Medulla oblongata (tissue), 1 donor: ENCODE measurements at regions not wholly inside any gene's neighbourhood (a gene's known extent, or its start where the extent isn't known, plus 50 kb on each side); places are given as distances from the start of the nearest gene placed in this dataset.

Source experiments
- DNase-seq: peaks from one replicate; pipeline ENCODE4 v3.0.0-alpha.2; 2015; ENCODE audit errors: extremely low spot score

GRCh38 chr15:47363653-47364052 is 353.7 kb upstream of the SEMA6D start:
- DNase-seq, result no peak

- no peak for DNase-seq
These were observed 352.8 kb upstream of the SEMA6D start for GRCh38 chr15:47364230-47365141.

DNA sequence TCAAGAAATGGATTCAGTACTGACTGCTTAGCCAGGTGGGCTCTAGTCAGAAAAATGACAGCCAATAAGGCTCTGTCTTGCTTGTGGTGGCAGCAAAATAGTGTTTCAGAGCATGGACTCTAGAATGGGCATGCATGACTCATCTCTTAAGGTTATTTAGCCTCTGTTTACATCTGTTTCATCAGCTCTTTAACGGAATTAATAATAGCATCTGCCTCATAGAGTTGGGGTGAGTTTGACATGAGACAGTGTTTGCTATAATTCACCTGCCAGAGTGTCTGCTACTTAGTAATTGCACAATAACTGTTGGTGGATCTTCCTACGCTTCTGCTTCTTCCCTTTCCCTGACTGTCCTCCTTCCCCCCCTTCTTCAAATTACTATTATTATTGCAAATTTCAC is 350.4 kb upstream of the SEMA6D start:
- no peak for DNase-seq

DNA sequence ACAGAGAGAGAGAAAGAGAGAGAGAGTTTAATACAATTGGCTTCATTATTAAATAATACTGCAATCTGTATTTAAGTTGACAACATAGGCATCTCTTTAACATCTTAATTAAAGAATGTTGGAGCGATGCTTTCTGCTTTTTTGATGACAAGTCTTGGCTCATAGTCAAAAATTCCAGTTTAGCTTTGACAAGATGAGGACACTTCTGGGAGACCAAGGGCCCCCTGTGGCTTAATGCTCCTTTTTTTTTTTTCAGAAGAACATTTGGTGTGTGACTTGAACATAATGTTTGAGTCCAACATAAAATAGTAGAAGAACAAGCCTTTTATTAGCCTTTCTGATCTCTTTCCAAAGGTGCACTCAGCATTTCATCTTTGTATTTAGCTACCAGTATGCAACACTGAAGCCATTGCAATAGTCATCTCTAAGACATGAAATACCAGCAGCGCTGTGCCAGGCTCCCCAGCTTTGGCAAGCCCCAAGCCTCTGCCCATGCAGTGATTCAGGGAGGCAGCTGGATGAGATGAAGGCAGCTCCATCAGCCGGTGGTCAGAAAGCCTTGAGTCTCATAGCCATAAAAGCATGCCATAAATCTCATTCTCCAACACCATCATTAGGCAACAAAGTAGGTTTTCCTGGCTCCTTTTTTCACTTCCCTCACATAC is 349.4 kb upstream of the SEMA6D start:
- DNase-seq, result no peak

DNA sequence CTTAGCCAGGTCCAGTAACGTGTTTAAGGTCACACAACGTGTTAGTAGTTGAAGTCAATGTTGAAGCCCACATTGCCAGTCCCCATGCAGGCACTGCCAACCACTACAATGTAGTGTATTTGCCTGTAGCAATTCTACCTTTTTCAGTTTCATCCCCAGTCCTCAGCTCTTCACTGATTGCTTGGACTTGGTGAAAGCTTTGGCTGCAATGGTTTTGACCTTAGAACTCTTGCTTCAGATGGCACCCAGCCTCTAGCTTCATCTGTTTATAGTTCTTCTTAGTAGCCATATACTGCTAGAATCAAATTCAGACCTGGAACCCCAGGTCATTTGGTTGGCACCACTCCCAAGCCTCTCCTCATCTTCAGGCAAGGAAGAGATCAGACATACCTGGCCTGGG is 345.4 kb upstream of the SEMA6D start:
- no peak for DNase-seq

- DNase-seq, result no peak
These were observed 343.1 kb upstream of the SEMA6D start for GRCh38 chr15:47374222-47374621.

DNA sequence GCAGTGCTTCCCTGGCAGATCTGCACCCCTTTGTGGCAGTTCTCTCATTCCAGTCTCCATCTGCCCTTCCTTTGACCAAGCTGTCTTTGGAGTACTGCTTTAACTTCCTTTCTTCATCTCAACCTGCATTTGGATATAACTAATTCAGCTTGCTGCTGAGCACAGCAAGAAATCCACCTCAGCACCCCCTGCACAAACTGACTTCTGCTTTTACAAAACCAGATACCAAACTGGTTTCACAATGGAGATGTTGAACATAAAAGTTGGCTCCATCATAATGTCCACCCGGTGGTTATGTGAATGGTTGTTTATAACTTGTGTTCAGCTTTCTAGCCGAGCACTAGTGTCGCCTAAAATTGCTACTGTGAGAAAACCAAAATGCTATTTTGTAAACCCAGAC is 341.1 kb upstream of the SEMA6D start:
- peak; percentile 11 for DNase-seq

- DNase-seq, result no peak
These were observed 339.8 kb upstream of the SEMA6D start for GRCh38 chr15:47377465-47377864.

DNA sequence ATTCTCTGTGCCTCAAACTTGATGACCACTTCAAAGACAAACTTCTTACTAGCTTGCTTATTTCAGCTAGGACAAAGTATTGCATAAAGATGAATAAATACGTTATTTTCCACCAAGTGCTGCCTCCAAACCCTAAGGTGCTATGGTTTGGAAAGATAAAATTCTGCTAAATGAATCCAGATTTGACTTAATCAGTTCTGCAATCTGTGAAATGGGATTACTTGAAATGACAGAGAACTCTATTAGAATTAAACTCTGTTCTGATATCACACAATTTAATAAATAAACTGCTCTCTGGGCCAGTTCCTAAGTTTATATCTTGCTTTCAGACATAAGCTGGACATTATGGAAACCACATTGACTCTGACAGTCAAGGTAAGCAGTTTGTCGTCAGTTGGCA is 338.8 kb upstream of the SEMA6D start:
- no peak for DNase-seq

- no peak for DNase-seq
These were observed 334.2 kb upstream of the SEMA6D start for GRCh38 chr15:47383102-47383501.

DNA sequence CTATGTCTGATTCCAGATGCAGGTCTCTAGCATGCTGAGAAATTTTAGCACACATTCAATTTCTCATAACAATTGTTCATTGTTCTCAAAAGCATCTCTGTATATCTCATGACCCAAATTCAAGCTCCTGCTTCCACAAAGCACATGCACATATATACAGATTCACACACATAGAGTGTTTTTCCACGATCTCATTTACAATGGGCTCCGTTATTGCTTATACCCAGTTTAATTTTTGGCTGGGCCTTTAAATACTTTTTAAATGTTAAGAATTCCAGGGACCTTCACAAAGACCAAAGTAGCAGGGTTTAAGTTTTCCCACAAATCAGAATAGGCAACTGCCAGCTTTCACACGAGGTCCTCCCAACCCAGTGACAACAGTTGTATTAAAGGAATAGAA is 333.5 kb upstream of the SEMA6D start:
- no peak for DNase-seq

GRCh38 chr15:47384341-47384740 is 333.0 kb upstream of the SEMA6D start:
- DNase-seq, result no peak

DNA sequence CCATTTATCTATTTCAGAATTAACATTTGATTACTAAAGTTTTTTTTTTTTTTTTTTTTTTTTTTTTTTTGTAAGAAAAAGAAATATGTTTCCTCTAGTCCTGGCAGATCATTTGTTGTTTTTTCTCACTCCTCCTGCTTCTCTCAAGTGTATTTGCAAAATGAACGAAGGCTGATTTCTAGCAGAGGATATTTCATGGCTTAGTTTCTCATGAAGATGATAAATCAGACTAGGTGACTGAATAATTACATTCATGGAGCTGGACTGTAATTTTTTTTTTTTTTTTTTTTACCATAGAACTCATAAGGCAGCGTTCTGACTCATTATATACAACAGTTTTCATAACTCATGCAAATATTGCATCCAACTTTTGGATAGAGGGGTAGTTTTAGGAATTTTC is 332.5 kb upstream of the SEMA6D start:
- no peak for DNase-seq

DNA sequence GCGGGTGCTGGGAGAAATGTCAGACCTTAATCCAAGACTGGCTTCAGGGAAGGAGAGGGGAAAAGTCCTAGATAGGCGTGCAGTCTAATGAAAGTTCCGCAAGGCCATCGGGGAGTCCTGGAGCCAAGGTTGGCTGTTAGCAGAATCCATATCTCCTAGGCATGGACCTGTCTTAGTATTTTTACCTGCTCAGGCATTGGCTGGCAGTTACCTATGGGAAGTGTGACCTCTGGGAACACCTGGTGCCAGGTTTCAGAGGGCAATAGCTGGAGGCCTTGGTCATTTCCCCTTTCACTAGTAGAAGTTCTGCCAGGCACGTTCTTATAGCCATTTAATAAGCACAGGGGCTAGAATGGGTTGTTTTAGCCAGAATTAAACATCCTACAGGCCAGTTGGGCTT is 330.8 kb upstream of the SEMA6D start:
- DNase-seq, result no peak

DNA sequence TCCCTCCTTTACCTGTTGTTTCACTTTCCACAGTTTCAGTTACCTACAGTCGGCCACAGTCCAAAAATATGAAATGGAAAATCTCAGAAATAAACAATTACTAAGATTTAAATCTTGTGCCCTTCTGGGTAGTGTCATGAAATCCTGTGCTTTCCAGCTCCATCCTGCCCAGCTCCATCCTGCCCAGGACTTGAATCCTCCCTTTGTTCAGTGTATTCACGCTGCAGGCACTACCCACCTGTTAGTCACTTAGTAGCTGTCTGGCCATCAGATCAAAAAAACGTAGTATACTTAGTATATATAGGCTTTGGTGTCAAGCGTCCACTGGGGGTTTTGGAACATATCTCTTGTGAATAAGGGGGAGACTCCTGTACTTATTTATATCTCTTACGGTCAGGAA is 329.0 kb upstream of the SEMA6D start:
- DNase-seq, result no peak

- DNase-seq, result no peak
These were observed 327.0 kb upstream of the SEMA6D start for GRCh38 chr15:47390208-47390765.

- no peak for DNase-seq
These were observed 323.0 kb upstream of the SEMA6D start for GRCh38 chr15:47394286-47394809.

- DNase-seq, result no peak
These were observed 322.2 kb upstream of the SEMA6D start for GRCh38 chr15:47395076-47395475.

GRCh38 chr15:47397655-47398054 is 319.6 kb upstream of the SEMA6D start:
- DNase-seq, result no peak

DNA sequence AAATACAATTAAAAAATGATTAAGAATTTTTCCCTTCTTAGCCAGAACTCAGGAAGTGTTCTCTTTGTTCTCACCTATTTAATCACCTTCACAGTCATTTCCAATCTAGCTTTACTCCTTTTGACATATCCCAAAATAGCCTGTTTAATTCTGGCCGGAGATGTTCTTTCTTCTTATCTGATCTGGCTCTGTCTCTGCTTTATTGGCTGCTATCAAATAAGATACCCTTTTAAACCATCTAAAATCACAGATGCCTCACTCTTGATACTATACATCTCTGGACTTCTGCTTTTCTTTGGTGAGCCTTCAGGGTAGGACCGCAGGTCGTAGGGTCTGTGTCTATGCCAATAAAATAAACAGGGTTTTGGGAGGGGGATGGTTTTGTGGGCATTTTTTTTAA is 319.2 kb upstream of the SEMA6D start:
- DNase-seq, result no peak

GRCh38 chr15:47398594-47398993 is 318.7 kb upstream of the SEMA6D start:
- no peak for DNase-seq

- DNase-seq, result no peak
These were observed 318.2 kb upstream of the SEMA6D start for GRCh38 chr15:47399100-47399499.

DNA sequence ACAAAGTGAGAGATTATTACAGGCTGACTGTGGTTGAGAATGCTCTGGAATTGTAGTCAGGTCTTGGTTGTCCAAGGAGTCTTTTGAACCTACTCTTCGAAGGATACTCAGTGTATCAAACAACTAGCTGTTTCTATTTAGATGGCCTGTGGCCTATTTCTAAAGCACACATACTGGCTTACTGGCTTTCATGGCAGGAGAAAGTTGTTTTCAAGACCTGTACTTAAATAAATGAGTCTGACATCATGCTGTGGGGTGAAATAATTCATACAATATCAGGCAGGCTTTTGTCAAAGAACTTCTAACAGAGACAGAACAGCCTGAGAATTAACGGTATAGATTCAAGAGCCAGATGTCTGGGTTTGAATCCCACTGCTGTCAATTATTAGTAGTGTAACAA is 316.7 kb upstream of the SEMA6D start:
- no peak for DNase-seq
